Peyer's patch (tissue), 4 donors: ENCODE measurements at regions not wholly inside any gene's neighbourhood (a gene's known extent, or its start where the extent isn't known, plus 50 kb on each side); places are given as distances from the start of the nearest gene placed in this dataset.

Source experiments
- DNase-seq, 3 donors: peaks; one replicate each; pipeline ENCODE4 v3.0.0-alpha.2; 2017 to 2019
- H3K27ac ChIP-seq, 4 donors: fragments of 200-600 bp; sonication (generic); one replicate each; pipeline ENCODE4 v1.5.1; 2016 to 2019
- H3K27me3 ChIP-seq, 2 donors: fragments of 200-600 bp; sonication (generic); one replicate each; pipeline ENCODE4 v1.5.1; 2019
- H3K36me3 ChIP-seq, 3 donors: fragments of 200-600 bp; sonication (generic); one replicate each; pipeline ENCODE4 v1.5.1; 2016 to 2019
- H3K4me1 ChIP-seq, 4 donors: fragments of 200-600 bp; sonication (generic); one replicate each; pipeline ENCODE4 v1.5.1; 2016 to 2019
- H3K4me3 ChIP-seq, 4 donors: fragments of 200-600 bp; sonication (generic); 1 replicate in 3 of 4; 2 replicates in 1 of 4; pipeline ENCODE4 v1.5.1; 2016 to 2019; ENCODE audit warnings: mild to moderate bottlenecking in 1 of 4
- H3K9me3 ChIP-seq, 4 donors: fragments of 200-600 bp; sonication (generic); one replicate each; pipeline ENCODE4 v1.5.1; 2016 to 2019; ENCODE audit warnings: mild to moderate bottlenecking in 1 of 4
- POLR2A ChIP-seq, 2 donors: fragments of 450-650 bp; IDR thresholded peaks; one replicate each; pipeline ENCODE4 v1.5.1; 2017; ENCODE audit warnings: antibody characterized with exemption in 2 of 2, mild to moderate bottlenecking in 2 of 2, moderate library complexity in 2 of 2
- TF ChIP-seq, protein P1 (sequence below), 6 experiments: fragments of 450-650 bp in 4 of 6; fragments of 200-600 bp in 2 of 6; sonication (generic) in 1 of 6; IDR thresholded peaks; one replicate each; pipeline ENCODE4 v1.5.1; 2017 to 2019; ENCODE audit warnings: antibody characterized with exemption in 6 of 6, mild to moderate bottlenecking in 3 of 6, moderate library complexity in 1 of 6

DNA sequence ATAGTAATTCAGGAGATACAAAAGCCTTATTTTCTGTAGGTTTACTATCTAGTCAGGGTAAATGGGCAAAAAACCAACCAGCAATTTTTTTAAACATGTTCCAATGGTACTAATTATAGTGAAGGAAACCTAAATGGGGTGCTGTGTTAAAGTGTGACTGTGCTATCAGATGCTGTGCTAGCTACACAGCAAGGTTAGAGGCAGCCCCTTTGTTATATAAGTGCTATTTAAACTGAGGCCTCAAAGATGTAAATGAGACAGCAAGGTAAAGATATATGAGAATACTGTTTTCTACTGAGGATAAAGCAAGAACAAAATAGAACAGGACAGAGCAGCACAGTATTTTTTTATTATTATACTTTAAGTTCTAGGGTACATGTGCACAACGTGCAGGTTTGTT is 305.4 kb upstream of the RGS18 start:
- TF ChIP-seq, protein P1, sequence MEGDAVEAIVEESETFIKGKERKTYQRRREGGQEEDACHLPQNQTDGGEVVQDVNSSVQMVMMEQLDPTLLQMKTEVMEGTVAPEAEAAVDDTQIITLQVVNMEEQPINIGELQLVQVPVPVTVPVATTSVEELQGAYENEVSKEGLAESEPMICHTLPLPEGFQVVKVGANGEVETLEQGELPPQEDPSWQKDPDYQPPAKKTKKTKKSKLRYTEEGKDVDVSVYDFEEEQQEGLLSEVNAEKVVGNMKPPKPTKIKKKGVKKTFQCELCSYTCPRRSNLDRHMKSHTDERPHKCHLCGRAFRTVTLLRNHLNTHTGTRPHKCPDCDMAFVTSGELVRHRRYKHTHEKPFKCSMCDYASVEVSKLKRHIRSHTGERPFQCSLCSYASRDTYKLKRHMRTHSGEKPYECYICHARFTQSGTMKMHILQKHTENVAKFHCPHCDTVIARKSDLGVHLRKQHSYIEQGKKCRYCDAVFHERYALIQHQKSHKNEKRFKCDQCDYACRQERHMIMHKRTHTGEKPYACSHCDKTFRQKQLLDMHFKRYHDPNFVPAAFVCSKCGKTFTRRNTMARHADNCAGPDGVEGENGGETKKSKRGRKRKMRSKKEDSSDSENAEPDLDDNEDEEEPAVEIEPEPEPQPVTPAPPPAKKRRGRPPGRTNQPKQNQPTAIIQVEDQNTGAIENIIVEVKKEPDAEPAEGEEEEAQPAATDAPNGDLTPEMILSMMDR (IDR thresholded peaks at IDR 0.05): no peak
- no peak for TF ChIP-seq POLR2A (IDR thresholded peaks at IDR 0.05)
- no peak for DNase-seq
- Histone ChIP-seq H3K27me3 (no peaks in the 10 kb centered on the region), H3K36me3 (no peaks in the 10 kb centered on the region), H3K27ac (no peak overlapping the region), H3K4me1 (no peaks in the 10 kb centered on the region), H3K4me3 (no peak overlapping the region), H3K9me3 (no peaks in the 10 kb centered on the region)

DNA sequence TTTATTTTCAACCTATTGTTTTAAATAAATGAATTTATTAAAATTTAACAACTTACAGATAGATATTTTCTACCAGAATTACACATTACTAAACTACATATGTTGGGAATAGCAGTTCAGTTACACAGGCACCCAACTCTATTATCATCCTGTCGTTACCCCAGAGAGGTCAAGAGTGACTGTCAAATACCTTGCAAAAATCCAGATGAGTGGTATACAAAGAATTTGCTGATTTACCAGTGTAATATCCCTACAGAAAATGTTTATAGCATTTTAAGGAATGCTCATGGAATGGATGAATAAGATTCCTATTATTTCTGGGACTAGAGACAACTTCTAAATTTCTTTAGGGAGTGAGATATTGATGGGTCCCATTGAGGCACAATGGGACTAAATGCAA is 300.7 kb upstream of the RGS18 start:
- H3K36me3 ChIP-seq: no peaks in the 10 kb centered on the region
- H3K27ac ChIP-seq: no peak overlapping the region
- no peaks in the 10 kb centered on the region for H3K4me1 ChIP-seq
- no peak for TF ChIP-seq POLR2A (IDR thresholded peaks at IDR 0.05)
- TF ChIP-seq, protein P1 (IDR thresholded peaks at IDR 0.05): no peak
- no peaks in the 10 kb centered on the region for H3K9me3 ChIP-seq
- DNase-seq: no peak
- no peaks in the 10 kb centered on the region for H3K27me3 ChIP-seq
- H3K4me3 ChIP-seq: no peak overlapping the region

DNA sequence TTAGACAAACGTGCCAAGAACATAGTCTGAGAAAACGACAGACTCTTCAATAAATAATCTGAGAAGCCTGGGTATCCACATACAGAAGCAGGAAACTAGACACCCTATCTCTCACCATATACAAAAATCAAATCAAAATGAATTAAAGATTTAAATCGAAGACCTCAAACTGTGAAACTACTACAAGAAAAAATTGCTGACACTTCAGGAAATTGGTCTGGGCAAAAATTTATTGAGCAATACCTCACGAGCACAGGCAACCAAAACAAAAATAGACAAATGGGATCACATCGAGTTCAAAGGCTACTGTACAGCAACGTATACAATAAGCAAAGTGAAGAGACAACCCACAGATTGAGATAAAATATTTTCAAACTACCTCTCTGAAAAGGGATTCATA is 292.8 kb upstream of the RGS18 start:
- no peak for DNase-seq
- H3K4me1 ChIP-seq: no peaks in the 10 kb centered on the region
- no peak overlapping the region for H3K4me3 ChIP-seq
- H3K9me3 ChIP-seq: no peaks in the 10 kb centered on the region
- TF ChIP-seq POLR2A (IDR thresholded peaks at IDR 0.05): no peak
- TF ChIP-seq, protein P1 (IDR thresholded peaks at IDR 0.05): no peak
- H3K27me3 ChIP-seq: no peaks in the 10 kb centered on the region
- no peak overlapping the region for H3K27ac ChIP-seq
- H3K36me3 ChIP-seq: no peaks in the 10 kb centered on the region

DNA sequence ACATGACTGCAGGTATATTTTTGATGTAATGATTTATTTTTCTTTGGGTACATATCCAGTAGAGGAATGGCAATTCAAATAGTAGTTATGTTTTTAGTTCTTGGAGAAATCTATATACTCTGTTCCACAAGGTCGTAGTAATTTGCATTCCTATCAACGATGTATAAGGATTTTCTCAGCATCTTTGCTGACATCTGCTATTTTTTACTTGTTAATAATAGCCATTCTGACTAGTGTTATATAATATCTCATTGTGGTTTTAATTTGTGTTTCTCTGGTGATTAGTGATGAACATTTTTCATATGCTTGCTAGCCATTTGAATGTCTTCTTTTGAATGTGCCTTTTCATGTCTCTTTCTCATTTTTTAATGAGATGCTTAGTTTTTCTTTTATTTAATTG is 292.1 kb upstream of the RGS18 start:
- Histone ChIP-seq H3K36me3 (no peaks in the 10 kb centered on the region), H3K9me3 (no peaks in the 10 kb centered on the region), H3K27me3 (no peaks in the 10 kb centered on the region), H3K27ac (no peak overlapping the region), H3K4me1 (no peaks in the 10 kb centered on the region), H3K4me3 (no peak overlapping the region)
- DNase-seq: no peak
- TF ChIP-seq POLR2A (IDR thresholded peaks at IDR 0.05): no peak
- TF ChIP-seq, protein P1 (IDR thresholded peaks at IDR 0.05): no peak

DNA sequence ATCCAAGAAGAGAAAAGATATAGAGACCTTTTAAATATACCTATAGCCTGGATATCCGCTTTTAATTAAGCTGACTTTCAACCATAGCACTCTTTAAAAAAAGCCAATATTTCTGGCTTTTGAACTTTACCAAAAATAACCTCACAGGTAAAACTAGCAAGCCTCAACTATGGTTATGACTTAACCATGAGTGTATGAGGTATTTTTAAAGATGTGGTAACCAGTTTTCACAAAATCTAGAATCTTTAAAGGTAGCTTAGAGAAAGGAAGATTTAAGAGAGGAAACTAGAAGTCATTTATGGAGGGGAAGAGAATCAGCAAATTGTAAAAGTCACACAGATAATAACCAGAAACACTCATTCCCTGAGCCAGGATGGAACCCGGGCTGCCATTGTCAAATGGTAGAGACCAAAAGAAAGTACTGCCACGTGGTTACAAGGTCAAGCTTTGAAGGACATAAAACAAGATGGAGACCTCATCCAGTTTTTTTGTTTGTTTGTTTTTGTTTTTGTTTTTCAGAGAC is 288.4 kb upstream of the RGS18 start:
- Histone ChIP-seq H3K27ac (no peak overlapping the region), H3K4me3 (no peak overlapping the region), H3K4me1 (no peaks in the 10 kb centered on the region), H3K9me3 (no peaks in the 10 kb centered on the region), H3K36me3 (no peaks in the 10 kb centered on the region), H3K27me3 (no peaks in the 10 kb centered on the region)
- TF ChIP-seq, protein P1 (IDR thresholded peaks at IDR 0.05): no peak
- TF ChIP-seq POLR2A (IDR thresholded peaks at IDR 0.05): no peak
- no peak for DNase-seq

DNA sequence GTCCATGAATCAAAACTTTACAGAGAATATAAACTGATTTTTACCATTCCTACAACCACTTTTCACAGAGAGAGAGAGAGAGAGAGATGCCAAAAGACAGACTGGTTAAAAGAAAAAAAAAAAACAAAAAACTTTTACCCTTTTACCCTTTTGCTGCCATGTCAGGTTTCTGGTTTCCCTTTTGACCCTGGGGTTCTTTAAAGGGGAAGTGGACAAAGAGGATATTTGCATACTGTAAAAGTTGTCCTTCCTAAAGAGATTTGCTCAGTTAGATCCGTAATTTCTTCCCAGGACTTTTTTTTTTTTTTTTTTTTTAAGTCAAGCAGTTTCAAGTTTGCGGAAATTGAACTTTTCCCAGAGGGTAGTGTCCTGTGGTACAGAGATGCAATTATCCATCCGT is 287.8 kb upstream of the RGS18 start:
- DNase-seq: no peak
- TF ChIP-seq POLR2A (IDR thresholded peaks at IDR 0.05): no peak
- TF ChIP-seq, protein P1 (IDR thresholded peaks at IDR 0.05): no peak

More for the DNA sequence above, 287.8 kb upstream of the RGS18 start:
- H3K27me3 ChIP-seq: no peaks in the 10 kb centered on the region
- no peak overlapping the region for H3K27ac ChIP-seq
- no peaks in the 10 kb centered on the region for H3K9me3 ChIP-seq
- H3K4me1 ChIP-seq: no peaks in the 10 kb centered on the region
- no peaks in the 10 kb centered on the region for H3K36me3 ChIP-seq
- no peak overlapping the region for H3K4me3 ChIP-seq
